SW 1271 (cell line): ENCODE measurements at regions not wholly inside any gene's neighbourhood (a gene's known extent, or its start where the extent isn't known, plus 50 kb on each side); places are given as distances from the start of the nearest gene placed in this dataset.

ENCODE experiments used
- DNase-seq, 2 experiments: peaks; one replicate each; lab custom pipeline; 2025; lab: John Stamatoyannopoulos, UW

DNA sequence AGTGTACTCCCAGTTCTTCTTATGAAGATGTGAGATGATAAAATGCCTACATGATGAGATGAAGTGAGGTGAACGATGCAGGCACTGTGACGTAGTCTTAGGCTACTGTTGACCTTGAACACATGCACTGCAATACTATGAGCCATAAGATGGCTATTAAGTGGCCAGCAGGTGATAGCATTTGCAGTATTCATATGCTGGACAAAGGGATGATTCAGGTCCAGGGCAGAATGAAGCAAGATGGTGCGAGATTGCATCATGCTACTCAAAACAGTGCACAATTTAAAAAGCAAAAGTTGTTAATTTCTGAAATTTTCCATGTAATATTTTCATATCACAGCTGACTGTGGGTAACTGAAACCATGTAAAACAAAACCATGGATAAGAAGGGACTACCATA lies 781.4 kb downstream of the PCDH18 start:
- no peak for DNase-seq

DNA sequence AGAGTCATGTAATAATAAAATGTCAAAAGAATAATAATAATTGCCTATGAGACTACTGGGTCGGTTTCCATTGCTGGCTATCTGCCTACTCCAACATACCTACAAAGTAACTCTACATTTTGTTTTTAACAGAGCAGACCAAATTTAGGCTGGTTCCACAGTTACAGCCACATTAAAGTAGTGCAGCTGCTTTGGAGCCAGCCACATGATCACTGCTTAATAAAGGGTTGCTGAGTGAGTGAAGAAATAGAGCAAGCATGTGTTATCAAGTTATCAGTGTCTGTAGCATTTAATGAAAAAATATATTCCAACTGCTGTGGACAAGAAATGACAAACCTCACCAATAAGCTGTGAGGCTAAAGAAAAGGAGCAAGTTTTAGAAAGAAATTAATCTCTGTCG lies 782.3 kb downstream of the PCDH18 start:
- DNase-seq, result no peak

DNA sequence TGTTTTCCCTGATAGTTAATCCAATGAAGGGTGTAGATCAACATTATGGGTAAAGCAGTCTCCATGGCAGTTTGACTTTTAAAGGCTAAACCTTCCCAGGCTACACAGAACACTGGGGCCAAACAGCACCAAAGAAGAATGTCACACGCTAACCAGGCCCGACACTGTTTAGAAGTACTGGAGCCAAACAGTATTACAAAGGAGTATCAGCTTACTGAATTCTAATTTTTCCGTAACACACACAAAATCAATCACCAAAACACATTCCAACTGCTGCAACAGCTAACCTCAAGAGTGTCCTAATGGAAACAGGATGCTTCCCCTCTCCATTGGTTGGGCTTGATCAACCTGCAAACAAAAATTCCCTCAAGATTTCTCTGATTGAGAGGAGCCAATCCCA lies 783.5 kb downstream of the PCDH18 start:
- no peak for DNase-seq

DNA sequence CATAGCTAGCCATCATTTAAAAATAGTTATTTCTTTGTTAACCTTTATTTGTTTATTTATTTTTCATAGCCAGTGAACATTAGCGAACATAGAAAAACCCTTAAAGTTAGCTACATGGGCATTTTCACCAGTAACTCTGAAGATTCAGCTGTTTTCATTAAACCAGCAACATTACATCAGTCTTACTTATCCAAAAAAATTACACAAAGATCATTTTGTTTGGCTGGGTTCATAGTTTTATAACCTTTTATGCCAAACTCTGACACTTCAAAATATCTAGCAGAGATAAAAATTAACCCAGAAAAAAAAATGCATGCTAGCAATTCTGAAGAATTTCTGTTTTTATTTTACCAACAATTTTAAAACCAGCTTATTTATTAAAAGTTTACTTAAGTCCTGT lies 784.1 kb downstream of the PCDH18 start:
- DNase-seq, result no peak

DNA sequence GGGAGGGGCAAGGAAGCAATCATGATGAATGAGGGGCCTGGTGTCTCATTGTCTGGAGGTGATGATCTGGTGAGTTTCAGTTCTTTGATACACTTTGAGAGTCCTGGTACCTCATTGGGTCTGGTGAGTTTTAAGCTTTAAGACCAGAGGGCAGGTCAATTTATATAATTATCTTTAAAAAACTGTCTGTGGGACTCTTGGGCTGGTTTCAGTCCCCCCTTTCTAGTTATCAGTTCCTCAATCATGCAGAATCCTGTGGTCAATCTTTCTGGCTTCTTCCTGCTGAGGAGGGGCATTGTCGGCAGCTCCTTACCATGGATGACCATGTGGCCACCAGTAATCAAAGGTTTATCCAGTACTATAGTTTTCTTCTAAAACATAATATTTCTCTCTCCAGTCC lies 789.1 kb downstream of the PCDH18 start:
- DNase-seq, result no peak

DNA sequence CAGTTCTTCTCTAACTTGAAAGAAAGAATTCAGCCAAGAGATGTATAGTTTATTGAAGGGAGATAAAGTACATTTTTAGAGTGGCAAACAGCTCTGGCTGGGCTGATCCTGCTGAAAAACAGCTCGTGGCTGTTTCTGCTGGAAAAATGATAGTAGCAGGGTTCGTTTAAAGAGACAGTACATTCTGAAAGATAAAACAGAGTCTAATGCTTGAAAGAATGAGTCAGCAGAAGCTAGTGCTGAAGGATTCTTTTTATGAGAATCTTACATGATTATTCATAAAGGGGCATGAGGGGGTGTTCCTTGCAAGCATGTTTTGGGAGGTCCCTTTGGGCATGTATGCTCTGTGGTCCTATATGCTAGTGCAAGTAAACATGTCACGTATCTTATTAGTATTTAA lies 790.0 kb downstream of the PCDH18 start:
- no peak for DNase-seq

DNA sequence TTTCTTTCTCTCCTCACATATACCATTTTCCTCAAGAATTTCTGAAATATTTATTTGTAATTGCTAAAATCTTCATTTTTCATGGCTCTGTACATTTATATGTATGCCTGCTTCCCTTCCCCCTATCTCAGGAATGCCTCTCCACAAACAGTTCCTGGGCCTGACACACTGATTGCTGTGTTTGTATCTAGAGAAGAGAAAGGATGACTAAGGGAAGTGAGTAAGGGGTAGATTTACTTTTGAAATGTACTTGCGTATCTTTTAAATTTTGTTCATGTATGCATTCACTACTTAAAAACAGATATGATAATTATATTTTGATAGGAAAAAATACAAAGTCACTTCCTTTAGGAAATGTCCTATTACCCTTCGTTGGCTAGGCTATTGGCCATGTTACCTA lies 790.8 kb downstream of the PCDH18 start:
- DNase-seq, result no peak

DNA sequence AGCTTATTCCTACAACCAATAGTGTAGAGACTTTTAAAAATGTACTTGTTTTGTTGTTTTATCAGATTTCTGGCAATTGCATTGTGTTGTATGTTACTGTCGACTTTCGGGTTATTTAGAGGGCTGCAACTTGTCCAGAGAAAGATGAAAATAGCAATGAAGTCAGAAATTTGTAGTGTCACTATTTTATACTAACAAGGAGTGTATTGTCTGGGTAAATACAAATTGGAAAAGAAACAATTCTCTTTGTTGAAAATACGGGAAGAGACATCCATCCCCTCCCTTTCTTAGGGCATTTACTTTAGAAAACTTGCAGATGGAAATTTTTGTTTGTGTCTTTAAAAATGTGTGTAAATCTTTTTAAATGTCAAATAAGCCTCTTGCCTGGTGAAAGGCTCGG lies 792.0 kb downstream of the PCDH18 start:
- no peak for DNase-seq

DNA sequence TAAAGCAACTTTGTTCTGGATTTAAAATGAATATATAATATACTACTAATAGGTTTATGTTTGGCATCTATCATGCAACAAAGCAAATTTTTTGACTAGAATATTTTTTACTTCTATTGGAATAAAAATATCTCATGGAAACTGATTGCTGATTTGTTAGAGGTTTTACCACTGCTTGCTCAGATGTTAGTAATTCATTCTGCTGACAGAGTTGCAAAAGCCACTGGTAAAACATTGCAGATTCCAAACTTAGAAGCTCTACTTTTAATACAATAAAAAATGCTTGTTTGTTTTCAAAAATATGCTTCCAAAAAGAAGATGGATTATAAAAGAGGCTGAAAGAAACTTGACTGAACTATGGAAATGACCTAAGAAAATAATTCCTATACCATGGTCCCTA lies 795.2 kb downstream of the PCDH18 start:
- DNase-seq, result no peak

DNA sequence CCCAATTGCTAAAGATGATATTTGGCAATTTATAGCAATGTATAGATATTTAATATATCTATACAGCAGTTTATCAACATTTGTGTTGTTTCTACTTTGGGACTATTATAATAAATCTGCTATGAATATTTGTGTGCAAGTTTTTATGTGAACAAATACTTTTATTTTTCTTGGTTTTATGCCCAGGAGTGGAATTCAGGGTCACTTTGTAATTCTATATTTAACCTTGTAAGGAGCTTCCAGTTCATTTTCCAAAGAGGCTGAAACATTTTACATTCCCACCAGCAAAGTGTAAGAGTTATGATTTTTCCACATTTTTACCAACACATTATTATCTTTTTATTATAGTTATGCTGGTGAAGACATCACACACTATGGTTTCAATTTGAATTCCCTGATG lies 801.3 kb downstream of the PCDH18 start:
- DNase-seq, result no peak

DNA sequence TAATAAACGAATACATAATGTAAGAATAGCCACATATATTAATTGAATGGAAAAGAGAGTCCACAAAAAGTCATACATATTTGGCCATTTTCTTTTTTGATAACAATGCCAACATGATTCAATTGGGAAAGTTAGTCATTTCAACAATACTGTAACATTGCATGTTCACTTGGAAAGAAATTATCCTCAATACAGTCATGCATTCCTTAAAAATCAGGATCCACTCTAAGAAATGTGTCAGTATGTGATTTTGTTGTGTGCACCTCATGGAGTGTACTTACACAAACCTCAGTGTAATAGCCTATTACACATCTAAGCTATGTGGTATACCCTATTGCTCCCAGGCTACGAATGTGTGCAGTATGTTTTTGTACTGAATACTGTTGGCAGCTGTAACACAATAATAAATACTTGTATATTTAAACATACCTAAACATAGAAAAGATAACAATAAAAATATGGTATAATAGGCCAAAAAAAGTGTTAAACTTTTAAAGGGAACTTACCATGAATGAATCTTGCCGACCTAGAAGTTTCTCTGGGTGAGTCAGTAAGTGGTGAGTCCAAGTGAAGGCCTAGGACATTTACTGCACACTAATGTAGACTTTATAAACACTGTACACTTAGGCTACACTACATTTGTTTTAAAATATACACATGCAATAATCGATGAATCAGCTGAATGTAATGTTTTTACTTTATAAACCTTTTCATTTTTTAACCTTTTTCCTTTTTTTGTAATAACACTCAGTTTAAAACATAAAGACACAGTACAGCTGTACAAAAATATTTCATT lies 806.8 kb downstream of the PCDH18 start:
- DNase-seq, result no peak

DNA sequence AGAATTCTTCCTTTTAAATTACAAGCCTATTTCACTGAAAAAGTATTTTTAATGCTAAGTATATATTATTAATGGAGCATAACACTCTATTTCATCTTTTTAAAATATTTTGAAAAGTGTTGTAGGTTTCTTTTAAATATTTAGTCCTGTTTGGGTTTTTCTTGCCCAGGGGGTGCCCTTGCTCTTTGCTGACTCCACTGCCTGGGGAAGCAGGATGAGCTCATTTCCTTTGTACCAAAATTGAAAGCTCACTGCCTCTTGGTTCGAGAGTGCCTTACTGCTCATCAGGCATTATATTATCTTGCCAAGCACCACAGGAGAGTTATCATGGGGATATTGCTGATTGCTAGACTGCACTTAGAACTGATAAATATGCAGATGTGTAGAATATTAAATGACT lies 819.2 kb downstream of the PCDH18 start:
- DNase-seq, result no peak

DNA sequence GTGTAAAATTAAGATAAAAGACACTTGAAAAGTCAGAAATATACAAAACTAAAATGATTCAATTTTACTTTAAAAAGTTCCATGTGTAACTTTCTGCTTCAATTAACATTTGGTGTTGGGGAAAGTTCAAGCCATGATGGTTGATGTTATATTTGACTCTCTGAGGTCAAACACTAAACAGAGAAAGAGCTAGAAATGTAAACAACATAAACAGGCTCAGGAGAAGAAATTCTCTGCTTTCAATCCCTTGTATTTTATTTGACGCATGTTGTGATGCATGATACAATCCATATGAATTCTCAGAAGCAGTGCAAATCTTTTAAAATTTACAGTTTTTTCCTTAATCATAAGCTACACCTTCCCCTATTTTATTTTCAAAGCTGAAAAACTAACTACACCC lies 822.4 kb downstream of the PCDH18 start:
- no peak for DNase-seq

DNA sequence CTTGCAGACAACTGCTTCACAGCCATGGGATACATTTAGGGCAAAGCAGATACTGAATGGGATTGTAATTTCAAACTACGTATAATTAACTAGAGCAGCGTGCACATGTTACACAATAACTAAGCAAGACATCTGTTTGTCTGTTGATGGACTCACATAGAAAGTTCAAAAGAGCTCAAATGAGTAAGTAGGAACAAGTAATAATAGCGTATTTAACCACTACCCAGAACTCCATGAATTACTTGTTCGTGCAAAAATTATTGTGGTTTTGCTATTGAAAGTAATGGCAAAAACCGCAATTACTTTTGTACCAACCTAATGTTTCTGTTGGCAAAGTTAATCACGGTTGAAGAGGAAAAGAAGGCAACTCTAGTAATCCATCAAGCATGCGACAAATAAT lies 825.4 kb downstream of the PCDH18 start:
- no peak for DNase-seq

DNA sequence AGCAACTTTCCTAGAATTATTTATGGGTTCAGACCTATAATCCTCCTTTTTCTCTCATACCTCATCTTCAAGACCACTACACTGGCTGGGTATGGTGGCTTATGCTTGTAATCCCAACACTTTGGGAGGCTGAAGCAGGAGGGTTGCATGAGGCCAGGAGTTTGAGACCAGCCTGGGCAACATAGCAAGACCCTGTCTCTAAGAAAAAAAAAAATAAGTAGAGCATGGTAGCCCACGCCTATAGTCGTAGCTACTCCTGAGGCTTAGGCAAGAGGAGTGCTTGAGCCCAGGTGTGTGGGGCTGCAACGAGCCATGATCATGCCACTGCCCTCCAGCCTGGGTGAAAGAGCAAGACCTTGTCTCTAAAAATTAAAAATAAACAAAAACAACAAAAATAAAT lies 832.4 kb downstream of the PCDH18 start:
- no peak for DNase-seq

DNA sequence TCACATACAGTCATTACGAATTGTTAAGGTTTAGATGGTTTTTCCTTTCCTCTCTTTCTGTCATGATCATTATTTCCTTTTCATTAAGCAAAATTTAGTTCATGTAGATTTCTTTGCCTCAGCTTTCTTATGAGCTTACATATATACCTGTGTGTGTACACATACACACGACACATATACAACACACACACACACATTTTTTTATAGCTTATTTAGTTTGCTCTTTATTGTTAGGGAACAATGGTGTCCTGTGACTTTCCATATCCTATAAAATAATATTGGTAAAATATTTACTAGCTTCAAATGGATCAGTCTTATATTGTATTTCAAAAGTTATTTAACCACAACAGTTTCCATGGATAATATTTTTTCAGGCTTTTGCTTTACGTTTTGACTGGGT lies 840.7 kb downstream of the PCDH18 start:
- DNase-seq, result no peak

DNA sequence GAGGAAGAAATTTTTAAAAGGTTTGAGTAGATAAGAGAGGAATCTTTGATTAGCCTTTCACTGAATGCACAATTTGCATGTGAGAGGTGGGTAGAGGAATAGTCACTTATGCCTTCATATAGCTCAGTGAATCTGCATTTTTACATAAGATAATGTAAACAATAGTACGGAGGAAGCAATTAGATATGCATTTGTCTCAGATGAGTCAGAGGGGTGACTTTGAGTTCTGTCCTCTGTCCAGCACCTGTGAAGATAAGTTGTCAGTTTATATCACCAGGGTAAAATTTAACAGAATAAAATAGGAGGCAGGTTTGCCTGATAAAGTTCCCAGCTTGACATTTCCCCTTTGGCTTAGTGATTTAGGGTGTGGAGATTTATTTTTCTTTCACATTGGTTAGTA lies 841.9 kb downstream of the PCDH18 start:
- no peak for DNase-seq

DNA sequence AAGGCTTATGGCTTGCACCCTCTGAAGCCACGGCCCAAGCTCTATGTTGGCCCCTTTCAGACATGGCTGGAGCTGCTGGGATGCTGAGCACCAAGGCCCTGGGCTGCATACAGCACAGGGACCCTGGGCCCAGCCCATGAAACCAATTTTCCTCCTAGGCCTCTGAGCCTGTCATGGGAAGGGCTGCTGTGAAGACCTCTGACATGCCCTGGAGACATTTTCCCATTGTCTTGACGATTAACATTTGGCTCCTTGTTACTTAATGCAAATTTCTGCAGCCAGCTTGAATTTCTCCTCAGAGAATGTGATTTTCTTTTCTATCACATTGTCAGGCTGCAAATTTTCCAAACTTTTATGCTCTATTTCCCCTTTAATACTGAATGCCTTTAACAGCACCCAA lies 844.7 kb downstream of the PCDH18 start:
- DNase-seq, result no peak

DNA sequence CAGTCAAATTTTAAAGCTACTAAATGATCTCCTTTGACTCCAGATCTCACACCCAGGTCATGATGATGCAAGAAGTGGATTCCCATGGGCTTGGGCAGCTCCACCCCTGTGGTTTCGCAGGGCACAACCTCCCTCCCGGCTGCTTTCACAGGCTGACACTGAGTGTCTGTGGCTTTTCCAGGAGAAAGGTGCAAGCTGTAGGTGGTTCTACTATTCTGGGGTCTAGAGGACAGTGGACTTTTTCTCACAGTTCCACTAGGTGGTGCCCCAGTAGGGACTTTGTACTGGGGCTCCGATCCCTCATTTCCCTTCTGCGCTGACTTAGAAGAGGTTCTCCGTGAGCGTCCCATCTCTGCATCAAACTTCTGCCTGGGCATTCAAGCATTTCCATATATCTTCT lies 845.2 kb downstream of the PCDH18 start:
- DNase-seq, result no peak

DNA sequence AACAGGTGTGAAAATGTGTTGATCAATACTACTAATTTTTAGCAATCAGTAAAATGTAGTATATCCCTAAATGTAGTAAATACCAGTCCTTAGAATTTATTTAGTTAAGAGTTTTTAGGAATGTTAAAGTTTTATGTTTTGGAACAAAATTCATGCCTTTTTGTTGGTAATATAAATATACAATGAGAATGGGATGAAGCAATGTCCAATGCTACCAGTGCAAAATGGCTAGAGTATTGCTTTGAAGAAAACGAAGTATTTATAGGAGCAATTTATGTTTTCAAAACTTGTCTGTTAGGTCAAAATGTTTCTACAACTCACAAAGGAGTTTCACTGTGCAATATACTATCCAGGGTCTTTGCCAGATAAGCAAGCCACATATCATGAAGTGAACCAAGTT lies 851.5 kb downstream of the PCDH18 start:
- no peak for DNase-seq

DNA sequence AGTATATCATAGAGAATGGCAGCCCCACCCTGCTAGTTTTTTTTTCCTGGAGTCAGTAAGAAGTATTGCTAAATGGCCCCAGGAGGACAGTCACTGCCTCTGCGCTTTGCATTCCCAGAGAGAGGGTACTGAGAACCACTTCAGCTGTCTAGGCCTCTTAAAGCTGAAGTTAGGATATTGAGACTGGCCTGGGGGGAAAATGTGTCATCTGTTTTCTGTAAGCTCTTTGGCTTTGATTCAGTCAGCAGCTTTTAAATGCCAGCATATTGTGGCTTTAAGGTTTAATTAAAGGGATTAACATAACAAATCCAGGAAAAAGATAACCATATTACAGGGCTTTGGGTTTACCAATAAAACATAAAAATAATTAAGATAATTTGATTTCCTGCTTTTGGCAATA lies 852.0 kb downstream of the PCDH18 start:
- DNase-seq, result no peak

DNA sequence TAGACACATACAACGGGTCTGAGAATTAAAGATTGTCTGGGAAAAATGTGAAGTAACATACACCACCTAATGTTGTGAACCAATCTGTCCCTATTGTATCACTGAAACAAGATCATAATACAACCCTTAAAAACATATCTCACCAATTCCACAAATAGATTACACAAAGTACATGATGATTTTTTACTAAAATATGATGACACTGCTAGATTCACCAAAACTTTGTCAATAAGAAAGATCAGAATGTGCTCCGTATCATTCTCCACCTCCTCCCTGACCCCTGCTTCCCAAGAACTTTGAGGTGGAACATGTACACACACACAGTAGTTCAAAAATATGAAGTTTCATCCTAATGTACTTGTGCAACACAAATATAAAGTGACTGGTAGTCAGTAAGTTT lies 862.0 kb downstream of the PCDH18 start:
- no peak for DNase-seq

DNA sequence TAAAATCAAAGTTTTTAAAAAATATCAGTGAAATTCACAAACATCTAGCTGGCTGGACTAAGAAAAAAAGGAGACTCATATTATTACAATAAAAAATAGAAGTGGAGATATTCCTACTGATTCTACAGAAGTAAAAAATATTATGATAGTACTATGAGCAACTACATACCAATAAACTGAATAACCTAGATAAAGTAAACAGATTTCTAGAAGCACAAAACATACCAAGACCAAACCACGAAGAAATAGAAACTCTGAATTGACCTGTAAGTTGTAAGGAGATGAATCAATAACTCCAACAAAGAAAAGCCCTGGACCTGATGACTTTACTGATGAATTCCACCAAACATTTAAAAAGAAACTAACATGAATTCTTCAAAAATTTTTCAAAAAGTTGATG lies 867.3 kb downstream of the PCDH18 start:
- no peak for DNase-seq

DNA sequence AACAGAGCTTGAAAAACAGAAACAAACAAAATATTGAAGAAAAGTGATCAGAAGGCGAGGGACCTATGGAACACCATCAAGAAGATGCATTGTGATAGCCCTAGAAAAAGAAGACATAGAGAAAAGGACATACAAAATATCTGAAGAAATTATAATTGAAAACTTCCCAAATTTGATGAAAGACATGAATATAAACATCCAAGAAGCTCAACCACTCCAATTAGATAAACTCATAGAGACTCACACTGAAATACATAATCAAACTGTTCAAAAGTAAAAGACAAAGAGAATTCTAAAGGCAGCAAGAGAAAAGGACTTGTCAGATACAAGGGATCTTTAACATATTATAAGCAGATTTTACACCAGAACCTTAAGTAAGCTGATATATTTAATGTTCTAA lies 869.8 kb downstream of the PCDH18 start:
- DNase-seq, result no peak
